Astrocyte (in vitro differentiated cells and primary cell): ENCODE measurements at regions not wholly inside any gene's neighbourhood (a gene's known extent, or its start where the extent isn't known, plus 50 kb on each side); places are given as distances from the start of the nearest gene placed in this dataset.
"Not testable (repeated sequence)": the region's sequence is repeated elsewhere in the genome, so short reads cannot be mapped to it uniquely, and the experiment has no call there.

Experiments used
- CTCF ChIP-seq: IDR thresholded peaks from 2 replicates; pipeline ENCODE4 v1.5.1; 2011; ENCODE audit warnings: low read depth, mild to moderate bottlenecking, inconsistent platforms, low read length, moderate library complexity; ENCODE audit not compliant: insufficient read depth
- EZH2 ChIP-seq: IDR thresholded peaks from 2 replicates; pipeline ENCODE4 v1.6.1; 2012; ENCODE audit warnings: mild to moderate bottlenecking, low read length, inconsistent platforms; ENCODE audit not compliant: insufficient read depth

- TF ChIP-seq CTCF, EZH2: not testable (repeated sequence)
Observed at GRCh38 chr2:87317193-87317592, 295.5 kb upstream of the PLGLB1 start.
